ENCODE measurements at regions not wholly inside any gene's neighbourhood (a gene's known extent, or its start where the extent isn't known, plus 50 kb on each side); places are given as distances from the start of the nearest gene placed in this dataset.

DNA sequence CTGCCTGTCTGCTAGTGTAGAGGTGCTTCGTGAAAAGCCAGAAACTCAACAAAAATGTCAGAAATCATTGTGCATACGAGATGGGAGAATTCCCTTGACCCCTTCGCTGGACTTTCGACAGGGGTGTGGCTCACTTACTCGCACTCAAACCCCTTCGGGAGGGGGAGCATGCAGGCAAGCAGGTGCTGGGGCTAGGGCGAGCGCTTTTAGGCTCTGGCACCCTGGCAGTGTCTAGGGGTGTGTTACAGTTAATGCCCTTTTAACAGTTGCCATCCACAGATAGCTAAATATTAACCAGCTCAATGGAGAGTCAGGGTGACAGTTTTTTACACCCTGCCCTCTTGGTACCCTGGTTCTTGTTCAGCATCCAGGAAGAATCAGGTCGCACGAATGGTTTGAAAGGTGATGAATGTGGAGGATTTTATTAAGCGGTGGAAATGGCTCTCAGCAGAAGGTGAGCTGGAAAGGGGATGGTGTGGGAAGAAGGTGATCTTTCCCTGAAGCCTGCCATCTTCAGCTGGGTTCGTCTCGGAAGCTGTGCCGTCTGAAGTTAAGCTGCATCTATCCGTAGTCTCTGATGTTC lies 59.6 kb upstream of the SHANK2 start:
- no peak for TF ChIP-seq POLR2AphosphoS5 (IDR thresholded peaks at IDR 0.05; ENCODE audit: borderline replicate concordance, low read depth, low read length)
- no peak for TF ChIP-seq EZH2 (IDR thresholded peaks at IDR 0.05)

Data from SK-N-MC (cell line).